Gastroesophageal sphincter (tissue), 3 donors: ENCODE measurements at regions not wholly inside any gene's neighbourhood (a gene's known extent, or its start where the extent isn't known, plus 50 kb on each side); places are given as distances from the start of the nearest gene placed in this dataset.

ENCODE experiments used
- POLR2A ChIP-seq, 2 donors: fragments of 450-650 bp; IDR thresholded peaks; one replicate each; pipeline ENCODE4 v1.6.1; 2017; ENCODE audit warnings: antibody characterized with exemption in 2 of 2, mild to moderate bottlenecking in 2 of 2, moderate library complexity in 1 of 2
- POLR2AphosphoS5 ChIP-seq: sonication (generic); formaldehyde crosslinking; IDR thresholded peaks from one replicate; pipeline ENCODE4 v1.6.1; 2017; ENCODE audit warnings: antibody characterized with exemption
- TF ChIP-seq, protein P1 (sequence below), 4 experiments: fragments of 200-600 bp in 2 of 4; fragments of 450-650 bp in 2 of 4; sonication (generic) in 1 of 4; IDR thresholded peaks; one replicate each; pipeline ENCODE4 v1.5.1; 2017 to 2019; ENCODE audit warnings: antibody characterized with exemption in 4 of 4, mild to moderate bottlenecking in 2 of 4, moderate library complexity in 2 of 4

DNA sequence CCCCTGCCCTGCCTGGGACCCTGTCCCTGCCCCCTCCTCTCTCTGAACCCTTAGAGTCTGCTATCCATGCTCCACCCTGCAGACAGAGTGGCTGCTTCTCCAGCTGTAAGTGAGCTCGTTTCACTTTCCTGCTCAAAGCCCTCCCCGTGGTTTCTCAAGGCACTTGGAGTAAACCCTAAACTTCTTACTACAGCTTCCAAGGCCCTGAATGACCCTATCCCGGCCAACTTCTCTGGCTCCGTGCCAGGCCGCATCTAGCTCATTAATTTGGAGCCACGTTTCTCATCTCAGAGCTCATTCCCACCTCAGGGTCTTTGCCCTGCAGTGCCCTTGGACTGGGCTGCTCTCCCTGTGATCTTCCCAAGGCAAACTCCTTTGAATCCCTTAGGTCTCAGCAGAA, 235.1 kb upstream of the RUNX1 start:
- no peak for TF ChIP-seq POLR2AphosphoS5
- TF ChIP-seq, protein P1, sequence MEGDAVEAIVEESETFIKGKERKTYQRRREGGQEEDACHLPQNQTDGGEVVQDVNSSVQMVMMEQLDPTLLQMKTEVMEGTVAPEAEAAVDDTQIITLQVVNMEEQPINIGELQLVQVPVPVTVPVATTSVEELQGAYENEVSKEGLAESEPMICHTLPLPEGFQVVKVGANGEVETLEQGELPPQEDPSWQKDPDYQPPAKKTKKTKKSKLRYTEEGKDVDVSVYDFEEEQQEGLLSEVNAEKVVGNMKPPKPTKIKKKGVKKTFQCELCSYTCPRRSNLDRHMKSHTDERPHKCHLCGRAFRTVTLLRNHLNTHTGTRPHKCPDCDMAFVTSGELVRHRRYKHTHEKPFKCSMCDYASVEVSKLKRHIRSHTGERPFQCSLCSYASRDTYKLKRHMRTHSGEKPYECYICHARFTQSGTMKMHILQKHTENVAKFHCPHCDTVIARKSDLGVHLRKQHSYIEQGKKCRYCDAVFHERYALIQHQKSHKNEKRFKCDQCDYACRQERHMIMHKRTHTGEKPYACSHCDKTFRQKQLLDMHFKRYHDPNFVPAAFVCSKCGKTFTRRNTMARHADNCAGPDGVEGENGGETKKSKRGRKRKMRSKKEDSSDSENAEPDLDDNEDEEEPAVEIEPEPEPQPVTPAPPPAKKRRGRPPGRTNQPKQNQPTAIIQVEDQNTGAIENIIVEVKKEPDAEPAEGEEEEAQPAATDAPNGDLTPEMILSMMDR (IDR thresholded peaks at IDR 0.05) = no peak
- TF ChIP-seq POLR2A (IDR thresholded peaks at IDR 0.05) = no peak
